Naive thymus-derived CD8-positive, alpha-beta T cell (primary cell): ENCODE measurements at regions not wholly inside any gene's neighbourhood (a gene's known extent, or its start where the extent isn't known, plus 50 kb on each side); places are given as distances from the start of the nearest gene placed in this dataset.
"Not testable (repeated sequence)": the region's sequence is repeated elsewhere in the genome, so short reads cannot be mapped to it uniquely, and the experiment has no call there.

Experiments
- ATAC-seq, 2 donors: fragments of 150-1000 bp; cut with Tn5 transposase in 1 of 2; sonication (Bioruptor Pico), chemical (Tn5 transposase) in 1 of 2; 1 replicate in 1 of 2; 2 replicates in 1 of 2; pipeline ENCODE4 v1.10.0; 2021; ENCODE audit warnings: mild to moderate bottlenecking in 2 of 2, moderate library complexity in 2 of 2
- POLR2A ChIA-PET: fragments of 350-600 bp; sonication (Branson Sonifier 250); formaldehyde crosslinking; loops from one replicate; lab custom pipeline; 2021; ENCODE audit warnings: antibody characterized with exemption; lab: Charles Lee
- DNase-seq, 10 donors: peaks; one replicate each; pipeline versions ENCODE4 v3.0.0 to v3.0.0-alpha.2; 2020 to 2022
- H3K27ac Mint-ChIP-seq, 10 donors: one replicate each; pipeline ENCODE4 v1.8.0; 2020 to 2022; ENCODE audit warnings: mild to moderate bottlenecking in 10 of 10, mixed read lengths in 10 of 10, moderate library complexity in 4 of 10, inconsistent platforms in 1 of 10
- H3K27me3 Mint-ChIP-seq, 5 donors: one replicate each; pipeline ENCODE4 v1.8.0; 2021 to 2022; ENCODE audit warnings: mixed read lengths in 5 of 5
- H3K36me3 Mint-ChIP-seq, 3 donors: one replicate each; pipeline ENCODE4 v1.8.0; 2020 to 2022; ENCODE audit warnings: mixed read lengths in 3 of 3, mild to moderate bottlenecking in 2 of 3, inconsistent platforms in 1 of 3
- H3K4me1 Mint-ChIP-seq, 4 donors: one replicate each; pipeline ENCODE4 v1.8.0; 2021 to 2022; ENCODE audit warnings: mixed read lengths in 4 of 4
- H3K4me3 Mint-ChIP-seq, 10 donors: one replicate each; pipeline ENCODE4 v1.8.0; 2020 to 2022; ENCODE audit warnings: mild to moderate bottlenecking in 10 of 10, mixed read lengths in 10 of 10, moderate library complexity in 6 of 10, inconsistent platforms in 1 of 10
- H3K9me3 Mint-ChIP-seq, 9 donors: one replicate each; pipeline ENCODE4 v1.8.0; 2020 to 2022; ENCODE audit warnings: mixed read lengths in 9 of 9, mild to moderate bottlenecking in 3 of 9, inconsistent platforms in 1 of 9, moderate library complexity in 1 of 9

- peak overlapping the region in 4 of 10 donors; percentile 25 to 75 (median 54) for H3K27ac Mint-ChIP-seq
- H3K27me3 Mint-ChIP-seq, result no peaks in the 10 kb centered on the region
- H3K9me3 Mint-ChIP-seq, result peaks cover 0 to 17% (median 0%) of the 10 kb centered on the region in 9 donors
- H3K4me3 Mint-ChIP-seq, result peak overlapping the region in 5 of 10 donors; percentile 5 to 51 (median 25)
- peaks cover 33 to 72% (median 62%) of the 10 kb centered on the region in 4 donors for H3K4me1 Mint-ChIP-seq
- DNase-seq, result no peak
- no peak for ATAC-seq
- H3K36me3 Mint-ChIP-seq, result peaks cover 0 to 5% (median 2%) of the 10 kb centered on the region in 3 donors
- POLR2A ChIA-PET, result no interaction called here
These were observed 114.9 kb downstream of the VSIG4 start for GRCh38 chrX:65925005-65925404.

GRCh38 chrX:65921363-65921762, 118.5 kb downstream of the VSIG4 start:
- peaks cover 31 to 62% (median 52%) of the 10 kb centered on the region in 4 donors for H3K4me1 Mint-ChIP-seq
- H3K4me3 Mint-ChIP-seq, result no peak overlapping the region

GRCh38 chrX:65920620-65921019, 119.3 kb downstream of the VSIG4 start:
- no peak for ATAC-seq
- Mint-ChIP-seq H3K27ac (peak overlapping the region in 1 of 10 donors; percentile 59), H3K9me3 (peaks cover 0 to 13% (median 0%) of the 10 kb centered on the region in 9 donors), H3K36me3 (peaks cover 0 to 20% (median 0%) of the 10 kb centered on the region in 3 donors), H3K27me3 (no peaks in the 10 kb centered on the region), H3K4me1 (peaks cover 27 to 55% (median 45%) of the 10 kb centered on the region in 4 donors), H3K4me3 (peak overlapping the region in 1 of 10 donors; percentile 39)
- no peak for DNase-seq
- POLR2A ChIA-PET, result no interaction called here

More at GRCh38 chrX:65921363-65921762, 118.5 kb downstream of the VSIG4 start:
- Mint-ChIP-seq H3K36me3 (peaks cover 0 to 16% (median 2%) of the 10 kb centered on the region in 3 donors), H3K27ac (peak overlapping the region in 1 of 10 donors; percentile 19), H3K9me3 (peaks cover 0 to 15% (median 0%) of the 10 kb centered on the region in 9 donors), H3K27me3 (no peaks in the 10 kb centered on the region)
- POLR2A ChIA-PET, result no interaction called here
- ATAC-seq (no peak), DNase-seq (no peak)

- no peaks in the 10 kb centered on the region for H3K27me3 Mint-ChIP-seq
- DNase-seq, result no peak
- no peak overlapping the region for H3K4me3 Mint-ChIP-seq
- peaks cover 0 to 10% (median 0%) of the 10 kb centered on the region in 9 donors for H3K9me3 Mint-ChIP-seq
- no peak for ATAC-seq
- no peak overlapping the region for H3K27ac Mint-ChIP-seq
- POLR2A ChIA-PET, result no interaction called here
- peaks cover 0 to 4% (median 0%) of the 10 kb centered on the region in 3 donors for H3K36me3 Mint-ChIP-seq
- H3K4me1 Mint-ChIP-seq, result peaks cover 0 to 1% (median under 1%) of the 10 kb centered on the region in 4 donors
These were observed 129.0 kb downstream of the VSIG4 start for GRCh38 chrX:65910899-65911298.

- Mint-ChIP-seq H3K4me1 (peaks cover 12 to 16% (median 14%) of the 10 kb centered on the region in 4 donors), H3K36me3 (no peaks in the 10 kb centered on the region), H3K9me3 (no peaks in the 10 kb centered on the region), H3K27me3 (no peaks in the 10 kb centered on the region), H3K4me3 (no peak overlapping the region), H3K27ac (no peak overlapping the region)
- ATAC-seq, result no peak
- POLR2A ChIA-PET, result no interaction called here
- DNase-seq, result no peak
These were observed 136.1 kb downstream of the VSIG4 start for GRCh38 chrX:65903750-65904149.

- Mint-ChIP-seq H3K4me3 (no peak overlapping the region), H3K9me3 (no peaks in the 10 kb centered on the region), H3K4me1 (peaks cover 12 to 16% (median 14%) of the 10 kb centered on the region in 4 donors), H3K27me3 (no peaks in the 10 kb centered on the region), H3K27ac (no peak overlapping the region), H3K36me3 (no peaks in the 10 kb centered on the region)
- no peak for ATAC-seq
- no peak for DNase-seq
- POLR2A ChIA-PET, result no interaction called here
These were observed 137.9 kb downstream of the VSIG4 start for GRCh38 chrX:65902011-65902410.

GRCh38 chrX:65900850-65901844, 138.7 kb downstream of the VSIG4 start:
- Mint-ChIP-seq H3K9me3 (no peaks in the 10 kb centered on the region), H3K27ac (peak overlapping the region in 3 of 10 donors; percentile 29 to 48 (median 45)), H3K27me3 (no peaks in the 10 kb centered on the region), H3K4me1 (peaks cover 12 to 16% (median 14%) of the 10 kb centered on the region in 4 donors), H3K36me3 (no peaks in the 10 kb centered on the region), H3K4me3 (peak overlapping the region in 1 of 10 donors; percentile 0)
- DNase-seq (no peak), ATAC-seq (no peak)
- POLR2A ChIA-PET, result no interaction called here

GRCh38 chrX:65894133-65894532, 145.7 kb downstream of the VSIG4 start:
- peaks cover 0 to 5% (median 0%) of the 10 kb centered on the region in 3 donors for H3K36me3 Mint-ChIP-seq
- H3K27ac Mint-ChIP-seq, result peak overlapping the region in 2 of 10 donors; percentile 25 to 61
- DNase-seq, result peak in 6 of 10 donors; percentile 2 to 66 (median 30)
- ATAC-seq, result peak; percentile 33 to 52
- H3K4me1 Mint-ChIP-seq, result peaks cover 14 to 37% (median 28%) of the 10 kb centered on the region in 4 donors
- POLR2A ChIA-PET, result no interaction called here
- H3K4me3 Mint-ChIP-seq, result peak overlapping the region in 1 of 10 donors; percentile 7
- H3K27me3 Mint-ChIP-seq, result no peaks in the 10 kb centered on the region
- peaks cover 0 to 14% (median 0%) of the 10 kb centered on the region in 9 donors for H3K9me3 Mint-ChIP-seq

- H3K36me3 Mint-ChIP-seq, ATAC-seq, H3K27me3 Mint-ChIP-seq, POLR2A ChIA-PET, DNase-seq: not testable (repeated sequence)
- H3K27ac Mint-ChIP-seq, result peak overlapping the region in 4 of 10 donors; percentile 15 to 73 (median 26)
- peaks cover 14 to 37% (median 28%) of the 10 kb centered on the region in 4 donors for H3K4me1 Mint-ChIP-seq
- H3K9me3 Mint-ChIP-seq, result peaks cover 0 to 14% (median 0%) of the 10 kb centered on the region in 9 donors
- H3K4me3 Mint-ChIP-seq, result peak overlapping the region in 6 of 10 donors; percentile 4 to 66 (median 16)
These were observed 148.1 kb downstream of the VSIG4 start for GRCh38 chrX:65891817-65892216.

- DNase-seq, H3K27me3 Mint-ChIP-seq, H3K36me3 Mint-ChIP-seq, ATAC-seq, H3K27ac Mint-ChIP-seq, H3K4me3 Mint-ChIP-seq, POLR2A ChIA-PET: not testable (repeated sequence)
- H3K4me1 Mint-ChIP-seq, result peaks cover 16 to 31% (median 29%) of the 10 kb centered on the region in 4 donors
- H3K9me3 Mint-ChIP-seq, result peaks cover 0 to 14% (median 0%) of the 10 kb centered on the region in 9 donors
These were observed 151.7 kb downstream of the VSIG4 start for GRCh38 chrX:65888150-65888549.

GRCh38 chrX:65883556-65883955, 156.3 kb downstream of the VSIG4 start:
- Mint-ChIP-seq H3K27ac (peak overlapping the region in 3 of 10 donors; percentile 24 to 73 (median 72)), H3K36me3 (no peaks in the 10 kb centered on the region), H3K4me3 (peak overlapping the region in 4 of 10 donors; percentile 2 to 25 (median 15)), H3K9me3 (peaks cover 0 to 2% (median 0%) of the 10 kb centered on the region in 9 donors), H3K27me3 (no peaks in the 10 kb centered on the region), H3K4me1 (peaks cover 11 to 25% (median 14%) of the 10 kb centered on the region in 4 donors)
- no peak for ATAC-seq
- POLR2A ChIA-PET, result no interaction called here
- no peak for DNase-seq

- Mint-ChIP-seq H3K36me3 (peaks cover 0 to 6% (median 0%) of the 10 kb centered on the region in 3 donors), H3K4me1 (peaks cover 18 to 33% (median 23%) of the 10 kb centered on the region in 4 donors), H3K27me3 (no peaks in the 10 kb centered on the region), H3K27ac (no peak overlapping the region), H3K4me3 (no peak overlapping the region), H3K9me3 (peaks cover 0 to 4% (median 0%) of the 10 kb centered on the region in 9 donors)
- DNase-seq (no peak), ATAC-seq (no peak)
- POLR2A ChIA-PET, result no interaction called here
These were observed 159.7 kb downstream of the VSIG4 start for GRCh38 chrX:65879977-65880799.
